Testis (tissue), 2 donors: ENCODE measurements at regions not wholly inside any gene's neighbourhood (a gene's known extent, or its start where the extent isn't known, plus 50 kb on each side); places are given as distances from the start of the nearest gene placed in this dataset.

Source experiments
- CTCF ChIP-seq, 3 experiments: fragments of 450-650 bp in 2 of 3; fragments of 200-600 bp in 1 of 3; sonication (generic) in 1 of 3; IDR thresholded peaks; one replicate each; pipeline ENCODE4 v1.5.1; 2016 to 2019; ENCODE audit warnings: antibody characterized with exemption in 3 of 3, mild to moderate bottlenecking in 2 of 3, moderate library complexity in 1 of 3
- POLR2A ChIP-seq: fragments of 450-650 bp; IDR thresholded peaks from one replicate; pipeline ENCODE4 v1.6.1; 2017; ENCODE audit warnings: antibody characterized with exemption, mild to moderate bottlenecking, moderate library complexity

- TF ChIP-seq CTCF (IDR thresholded peaks at IDR 0.05), result no peak
- TF ChIP-seq POLR2A, result no peak
Observed at GRCh38 chr5:35461530-35461929, 156.1 kb upstream of the SPEF2 start.
